ENCODE measurements at regions not wholly inside any gene's neighbourhood (a gene's known extent, or its start where the extent isn't known, plus 50 kb on each side); places are given as distances from the start of the nearest gene placed in this dataset.

DNA sequence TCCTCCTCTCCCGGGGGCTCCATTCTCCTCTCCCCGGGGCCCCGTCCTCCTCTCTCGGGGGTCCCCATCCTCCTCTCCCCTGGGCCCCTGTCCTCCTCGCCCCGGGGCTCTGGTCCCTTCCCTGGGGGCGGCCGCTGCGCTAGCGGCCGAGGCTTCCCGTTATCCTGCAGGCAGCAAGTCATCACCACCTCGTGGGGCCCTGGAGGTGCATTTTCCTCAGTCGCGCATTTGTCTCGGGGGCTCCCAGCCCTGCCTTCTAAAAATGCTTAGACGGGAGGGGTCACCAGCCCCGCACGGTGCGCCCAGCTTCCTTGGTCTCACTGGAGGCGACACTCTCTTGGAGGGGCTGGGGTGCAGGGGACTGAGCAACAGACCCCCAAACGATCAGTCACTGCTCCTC lies 216.5 kb downstream of the QKI start:
- Histone ChIP-seq H3K27me3 (ENCODE audit: insufficient read depth, low read length, poor library complexity, severe bottlenecking) (no peaks in the 10 kb centered on the region), H3K9ac (ENCODE audit: low read depth, low read length, poor library complexity, severe bottlenecking) (no peak overlapping the region), H3K4me3 (ENCODE audit: low read length, poor library complexity, severe bottlenecking) (no peak overlapping the region), H3K4me2 (ENCODE audit: low read depth, low read length, poor library complexity, severe bottlenecking) (no peak overlapping the region), H3K79me2 (ENCODE audit: insufficient read depth, low read length) (no peaks in the 10 kb centered on the region), H3K4me1 (ENCODE audit: insufficient read depth, low read length, poor library complexity, severe bottlenecking) (no peaks in the 10 kb centered on the region), H3K36me3 (ENCODE audit: insufficient read depth, low read length) (no peaks in the 10 kb centered on the region), H4K20me1 (ENCODE audit: insufficient read depth, low read length, poor library complexity, severe bottlenecking) (no peaks in the 10 kb centered on the region), H3K9me2 (replicated peaks; ENCODE audit: low read depth, low read length) (no peaks in the 10 kb centered on the region), H3K9me3 (ENCODE audit: insufficient read depth, low read depth, low read length) (peaks cover 3% of the 10 kb centered on the region; the same call in 1 of the 2 replicates), H2AFZ (ENCODE audit: low read length) (no peak overlapping the region), H3F3A (ENCODE audit: low read depth) (no peaks in the 10 kb centered on the region)
- TF ChIP-seq EZH2phosphoT487 (IDR thresholded peaks at IDR 0.05; ENCODE audit: borderline replicate concordance), result no peak
- TF ChIP-seq, protein P1, sequence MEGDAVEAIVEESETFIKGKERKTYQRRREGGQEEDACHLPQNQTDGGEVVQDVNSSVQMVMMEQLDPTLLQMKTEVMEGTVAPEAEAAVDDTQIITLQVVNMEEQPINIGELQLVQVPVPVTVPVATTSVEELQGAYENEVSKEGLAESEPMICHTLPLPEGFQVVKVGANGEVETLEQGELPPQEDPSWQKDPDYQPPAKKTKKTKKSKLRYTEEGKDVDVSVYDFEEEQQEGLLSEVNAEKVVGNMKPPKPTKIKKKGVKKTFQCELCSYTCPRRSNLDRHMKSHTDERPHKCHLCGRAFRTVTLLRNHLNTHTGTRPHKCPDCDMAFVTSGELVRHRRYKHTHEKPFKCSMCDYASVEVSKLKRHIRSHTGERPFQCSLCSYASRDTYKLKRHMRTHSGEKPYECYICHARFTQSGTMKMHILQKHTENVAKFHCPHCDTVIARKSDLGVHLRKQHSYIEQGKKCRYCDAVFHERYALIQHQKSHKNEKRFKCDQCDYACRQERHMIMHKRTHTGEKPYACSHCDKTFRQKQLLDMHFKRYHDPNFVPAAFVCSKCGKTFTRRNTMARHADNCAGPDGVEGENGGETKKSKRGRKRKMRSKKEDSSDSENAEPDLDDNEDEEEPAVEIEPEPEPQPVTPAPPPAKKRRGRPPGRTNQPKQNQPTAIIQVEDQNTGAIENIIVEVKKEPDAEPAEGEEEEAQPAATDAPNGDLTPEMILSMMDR (conservative IDR thresholded peaks at IDR 0.05; ENCODE audit: low read length), result no peak

DNA sequence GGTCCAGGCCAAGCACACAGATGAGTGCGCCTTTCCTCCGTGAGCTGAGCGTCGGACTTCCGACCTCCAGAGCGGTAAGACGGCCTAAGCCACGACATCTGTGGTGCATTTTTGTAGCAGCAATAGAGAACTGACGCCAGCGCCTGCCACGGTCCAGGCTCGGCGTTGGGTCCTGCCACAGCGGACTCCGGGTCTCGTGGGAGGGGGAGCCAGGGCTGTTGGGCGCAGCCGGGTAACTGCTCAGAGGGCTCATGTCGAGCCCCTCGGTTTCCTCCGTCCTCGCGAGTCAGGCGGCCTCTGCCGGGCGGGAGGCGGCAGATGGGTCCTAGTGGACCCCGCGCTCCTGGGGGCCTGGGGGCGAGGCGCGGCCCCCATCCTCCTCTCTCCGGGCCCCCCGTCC lies 216.1 kb downstream of the QKI start:
- Histone ChIP-seq H4K20me1 (ENCODE audit: insufficient read depth, low read length, poor library complexity, severe bottlenecking) (no peaks in the 10 kb centered on the region), H3F3A (ENCODE audit: low read depth) (no peaks in the 10 kb centered on the region), H3K4me2 (ENCODE audit: low read depth, low read length, poor library complexity, severe bottlenecking) (no peak overlapping the region), H3K27me3 (ENCODE audit: insufficient read depth, low read length, poor library complexity, severe bottlenecking) (no peaks in the 10 kb centered on the region), H3K9me2 (replicated peaks; ENCODE audit: low read depth, low read length) (no peaks in the 10 kb centered on the region), H3K79me2 (ENCODE audit: insufficient read depth, low read length) (no peaks in the 10 kb centered on the region), H2AFZ (ENCODE audit: low read length) (no peak overlapping the region), H3K9ac (ENCODE audit: low read depth, low read length, poor library complexity, severe bottlenecking) (no peak overlapping the region), H3K9me3 (ENCODE audit: insufficient read depth, low read depth, low read length) (peaks cover 3% of the 10 kb centered on the region; the same call in 1 of the 2 replicates), H3K4me3 (ENCODE audit: low read length, poor library complexity, severe bottlenecking) (no peak overlapping the region), H3K4me1 (ENCODE audit: insufficient read depth, low read length, poor library complexity, severe bottlenecking) (no peaks in the 10 kb centered on the region), H3K36me3 (ENCODE audit: insufficient read depth, low read length) (no peaks in the 10 kb centered on the region)
- TF ChIP-seq, protein P1 (conservative IDR thresholded peaks at IDR 0.05; ENCODE audit: low read length), result no peak
- TF ChIP-seq EZH2phosphoT487 (IDR thresholded peaks at IDR 0.05; ENCODE audit: borderline replicate concordance), result no peak

DNA sequence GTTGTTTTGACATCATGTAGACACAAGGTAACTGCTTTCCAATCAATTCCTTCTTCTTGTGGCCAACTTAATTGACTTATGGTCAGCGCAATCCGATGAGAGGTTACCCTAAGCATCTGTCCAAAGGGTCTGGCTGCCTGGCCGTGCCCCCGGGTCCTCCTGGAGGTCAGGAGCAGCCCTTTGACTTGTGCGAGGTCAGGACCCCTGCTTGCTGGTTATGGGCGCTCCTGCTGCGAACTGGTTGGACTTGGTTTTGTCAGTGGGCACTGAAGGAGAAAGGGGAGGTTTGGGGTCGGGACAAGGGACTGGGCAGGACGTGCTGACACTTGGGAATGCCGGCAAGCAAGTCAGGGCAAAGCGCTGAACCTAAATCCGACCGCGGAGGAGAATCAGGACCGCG lies 215.6 kb downstream of the QKI start:
- no peak overlapping the region for H2AFZ ChIP-seq (ENCODE audit: low read length)
- H3K4me3 ChIP-seq (ENCODE audit: low read length, poor library complexity, severe bottlenecking), result no peak overlapping the region
- H3K27me3 ChIP-seq (ENCODE audit: insufficient read depth, low read length, poor library complexity, severe bottlenecking), result no peaks in the 10 kb centered on the region
- H3K9me2 ChIP-seq (replicated peaks; ENCODE audit: low read depth, low read length), result no peaks in the 10 kb centered on the region
- H3K36me3 ChIP-seq (ENCODE audit: insufficient read depth, low read length), result no peaks in the 10 kb centered on the region
- H3K9me3 ChIP-seq (ENCODE audit: insufficient read depth, low read depth, low read length), result peaks cover 3% of the 10 kb centered on the region; the same call in 1 of the 2 replicates
- H3K79me2 ChIP-seq (ENCODE audit: insufficient read depth, low read length), result no peaks in the 10 kb centered on the region
- TF ChIP-seq, protein P1 (conservative IDR thresholded peaks at IDR 0.05; ENCODE audit: low read length), result no peak
- TF ChIP-seq EZH2phosphoT487 (IDR thresholded peaks at IDR 0.05; ENCODE audit: borderline replicate concordance), result no peak
- no peak overlapping the region for H3K4me2 ChIP-seq (ENCODE audit: low read depth, low read length, poor library complexity, severe bottlenecking)
- no peak overlapping the region for H3K9ac ChIP-seq (ENCODE audit: low read depth, low read length, poor library complexity, severe bottlenecking)
- H3F3A ChIP-seq (ENCODE audit: low read depth), result no peaks in the 10 kb centered on the region
- H4K20me1 ChIP-seq (ENCODE audit: insufficient read depth, low read length, poor library complexity, severe bottlenecking), result no peaks in the 10 kb centered on the region
- no peaks in the 10 kb centered on the region for H3K4me1 ChIP-seq (ENCODE audit: insufficient read depth, low read length, poor library complexity, severe bottlenecking)
